CD4-positive, alpha-beta T cell treated with Interleukin-4 for 4 hours (primary cell): ENCODE measurements at regions not wholly inside any gene's neighbourhood (a gene's known extent, or its start where the extent isn't known, plus 50 kb on each side); places are given as distances from the start of the nearest gene placed in this dataset.
"Not testable (repeated sequence)": the region's sequence is repeated elsewhere in the genome, so short reads cannot be mapped to it uniquely, and the experiment has no call there.

Experiments used
- DNase-seq: peaks from one replicate; pipeline ENCODE4 v3.0.0-alpha.2; 2020

- no peak for DNase-seq
These were observed 302.2 kb downstream of the TUSC7 start for GRCh38 chr3:117011687-117012250.

DNA sequence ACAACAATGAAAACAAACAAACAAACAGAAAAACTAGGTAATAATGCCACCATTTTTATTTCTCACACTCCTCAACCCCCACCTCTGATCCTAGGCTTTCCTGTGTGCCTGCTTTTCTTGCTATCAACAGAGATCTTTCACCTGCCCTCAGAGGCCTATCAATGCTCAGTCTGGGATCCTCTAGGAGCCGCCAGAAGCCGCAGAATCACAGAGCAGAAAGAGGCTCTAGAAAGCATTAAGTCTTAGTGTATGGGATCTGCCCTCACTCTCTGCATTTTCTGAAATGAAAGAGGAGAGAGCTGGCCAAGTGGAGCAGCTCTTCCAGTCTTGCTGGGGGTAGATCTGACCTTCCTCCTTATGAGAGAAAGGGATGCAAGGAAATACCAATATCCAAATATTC is 306.8 kb downstream of the TUSC7 start:
- no peak for DNase-seq

DNA sequence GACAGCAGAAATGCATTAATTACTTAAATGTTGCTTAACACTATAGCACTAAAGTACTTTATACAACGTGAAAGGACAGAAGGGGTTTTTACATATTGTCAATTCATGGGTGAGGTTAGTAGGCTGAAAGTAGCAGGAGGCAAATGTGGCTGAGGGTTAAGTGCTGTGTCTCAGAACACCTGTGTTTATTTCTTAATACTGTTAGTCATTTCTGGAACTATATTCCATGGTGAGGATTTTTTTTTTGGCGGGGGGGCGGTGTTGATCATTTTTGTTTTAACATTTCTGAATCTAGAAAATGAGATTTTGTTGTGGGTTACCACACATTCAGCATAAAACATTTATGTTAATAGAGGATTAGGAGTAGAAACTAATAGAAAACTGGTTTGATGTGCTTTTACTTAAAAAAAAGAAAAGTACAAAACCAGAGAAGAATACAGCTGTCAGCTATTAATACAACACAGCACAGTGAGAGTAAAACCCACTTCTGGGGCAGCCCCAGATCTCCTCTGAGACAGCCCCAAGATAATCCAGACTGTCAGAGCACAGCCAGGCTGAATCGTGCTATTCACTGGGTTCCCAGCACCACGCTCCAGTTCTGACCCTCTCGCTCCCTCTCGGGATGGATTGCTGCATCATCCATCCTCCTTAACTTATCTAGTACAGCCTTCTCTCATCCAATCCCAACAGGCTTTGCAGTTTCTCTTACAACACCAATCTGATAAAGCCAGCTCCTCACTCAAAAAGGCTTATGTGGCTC is 307.7 kb downstream of the TUSC7 start:
- DNase-seq: no peak

DNA sequence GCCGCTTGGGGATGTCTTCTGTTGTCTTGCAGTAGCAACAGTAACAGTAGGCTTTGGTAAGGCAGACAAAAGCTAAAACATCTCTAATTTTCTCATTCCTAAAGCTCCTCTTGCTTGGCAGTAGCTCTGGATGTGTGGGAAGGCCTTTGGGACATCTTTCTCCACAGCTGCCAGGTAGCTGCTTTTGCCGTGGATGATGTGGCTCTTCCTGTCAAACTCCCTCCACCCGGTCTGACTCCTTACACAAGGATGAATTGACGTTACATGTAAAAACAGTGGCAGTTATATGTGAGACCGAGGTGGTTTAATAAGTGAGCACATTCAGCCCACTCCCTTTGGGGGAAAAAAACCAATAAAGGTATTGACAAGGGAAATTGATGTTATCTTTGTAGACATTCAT is 309.1 kb downstream of the TUSC7 start:
- no peak for DNase-seq

DNA sequence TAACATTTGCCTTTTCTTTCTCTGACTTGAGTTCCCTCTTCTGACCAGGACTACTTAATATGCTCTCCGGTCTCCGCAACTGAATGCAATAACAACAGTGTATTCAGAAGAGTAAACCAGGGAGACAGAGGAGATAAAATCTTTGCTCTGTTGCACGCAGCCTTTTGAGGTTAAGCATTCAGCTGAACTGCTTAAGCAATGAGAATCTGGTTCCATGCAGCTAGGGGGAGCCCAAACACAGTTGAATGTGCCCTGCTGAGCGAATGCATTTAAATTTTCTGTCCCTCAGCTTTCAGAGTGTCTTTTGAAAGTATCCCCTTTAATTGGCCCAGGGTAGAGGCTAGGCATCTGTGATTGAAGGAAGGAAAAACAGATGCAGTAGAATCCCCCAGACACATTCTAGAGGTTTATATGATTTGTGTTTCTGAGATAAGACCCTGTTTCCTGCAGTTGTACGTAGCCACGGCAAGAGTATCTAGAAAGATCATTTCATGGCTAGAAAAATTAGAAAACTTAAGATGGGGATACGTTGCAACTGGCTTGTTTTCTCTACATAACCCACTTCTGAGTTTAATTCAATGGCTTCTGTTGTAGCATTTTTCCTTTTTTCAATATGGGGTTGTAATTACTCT is 309.6 kb downstream of the TUSC7 start:
- DNase-seq: peak; percentile 5

DNA sequence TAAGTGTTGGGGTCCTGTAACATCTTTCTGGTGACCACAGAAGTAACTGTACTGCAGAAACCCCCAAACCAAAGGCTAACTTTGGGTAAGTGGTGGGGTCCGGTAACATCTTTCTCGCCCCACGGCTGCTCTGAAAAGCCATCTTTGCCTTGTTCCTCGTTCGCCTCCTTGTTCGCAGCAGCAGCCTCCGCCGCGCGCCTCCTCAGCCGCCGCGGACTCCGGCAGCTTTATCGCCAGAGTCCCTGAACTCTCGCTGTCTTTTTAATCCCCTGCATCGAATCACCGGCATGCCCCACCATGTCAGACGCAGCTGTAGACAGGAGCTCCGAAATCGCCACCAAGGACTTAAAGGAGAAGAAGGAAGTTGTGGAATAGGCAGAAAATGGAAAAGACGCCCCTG is 316.8 kb downstream of the TUSC7 start:
- DNase-seq: no peak

- DNase-seq: no peak
These were observed 326.2 kb downstream of the TUSC7 start for GRCh38 chr3:117035745-117036144.

- DNase-seq: peak; percentile 6
These were observed 326.8 kb downstream of the TUSC7 start for GRCh38 chr3:117036259-117036799.

GRCh38 chr3:117045143-117045542 is 335.6 kb downstream of the TUSC7 start:
- no peak for DNase-seq

DNA sequence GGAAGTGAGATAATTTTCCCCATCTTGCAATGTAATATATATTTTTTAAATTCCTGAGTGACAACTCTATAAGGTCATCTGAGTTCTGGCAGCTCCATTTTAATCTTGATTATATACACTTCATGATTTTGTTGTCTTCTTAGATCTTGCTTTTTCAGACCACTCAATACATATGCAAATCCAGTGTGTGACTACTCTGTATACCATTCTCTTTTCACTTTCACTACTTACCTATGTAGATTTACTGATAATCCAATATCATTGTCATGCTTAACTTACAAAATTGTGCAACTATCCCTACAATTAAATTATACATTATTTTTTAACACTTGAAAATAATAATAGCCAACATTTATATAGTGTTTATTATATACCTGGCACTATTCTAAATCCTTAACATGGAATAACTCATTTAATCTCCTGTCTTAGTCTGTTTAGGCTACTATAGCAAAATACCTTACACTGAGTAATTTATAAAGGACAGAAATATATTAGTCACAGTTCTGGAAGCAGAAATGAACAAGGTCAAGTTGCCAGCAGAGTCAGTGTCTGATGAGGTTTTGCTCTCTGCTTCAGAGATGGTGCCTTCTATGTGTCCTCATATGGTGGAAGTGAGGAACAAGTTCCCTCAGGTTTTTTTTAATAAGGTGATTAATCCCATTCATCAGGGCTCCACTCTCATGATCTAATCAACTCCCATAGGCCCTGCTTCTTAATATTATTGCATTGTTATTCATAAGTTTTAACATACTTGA is 338.5 kb downstream of the TUSC7 start:
- DNase-seq: no peak

GRCh38 chr3:117052395-117052794 is 342.8 kb downstream of the TUSC7 start:
- DNase-seq: no peak

DNA sequence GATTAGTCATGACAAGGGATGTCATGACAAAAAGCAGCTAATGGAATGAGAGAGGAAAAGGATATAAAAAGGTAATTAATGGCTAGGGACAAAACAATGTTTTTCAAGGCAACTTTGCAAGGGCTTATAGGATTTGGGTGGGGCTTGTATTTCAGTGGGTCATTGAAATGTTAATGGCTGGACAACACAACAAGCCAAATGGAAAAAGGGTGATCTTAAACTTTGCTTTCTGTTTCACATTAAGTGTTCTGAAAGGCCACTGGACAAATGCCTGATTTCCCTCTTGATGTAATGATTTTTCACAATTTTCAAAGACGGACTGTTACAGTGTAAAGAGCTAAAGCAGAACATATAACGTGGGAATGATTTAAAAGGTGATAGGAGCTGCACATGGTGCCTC is 345.0 kb downstream of the TUSC7 start:
- no peak for DNase-seq

DNA sequence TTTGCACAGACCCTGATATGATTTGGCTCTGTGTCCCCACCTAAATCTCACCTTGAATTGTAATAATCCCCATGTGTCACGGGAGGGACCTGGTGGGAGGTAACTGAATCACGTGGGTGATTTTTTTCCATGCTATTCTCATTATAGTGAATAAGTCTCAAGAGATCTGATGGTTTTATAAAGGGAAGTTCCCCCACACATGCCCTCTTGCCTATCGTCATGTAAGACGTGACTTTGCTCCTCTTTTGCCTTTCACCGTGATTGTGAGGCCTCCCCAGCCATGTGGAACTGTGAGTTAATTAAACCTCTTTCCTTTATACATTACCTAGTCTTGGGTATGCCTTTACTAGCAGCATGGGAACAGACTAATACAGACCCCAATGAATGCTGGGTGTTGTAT is 347.4 kb downstream of the TUSC7 start:
- DNase-seq: not testable (repeated sequence)

- DNase-seq: no peak
These were observed 349.7 kb downstream of the TUSC7 start for GRCh38 chr3:117059067-117059955.

- no peak for DNase-seq
These were observed 350.3 kb downstream of the TUSC7 start for GRCh38 chr3:117059956-117060270.

- DNase-seq: no peak
These were observed 354.4 kb downstream of the TUSC7 start for GRCh38 chr3:117063930-117064329.

DNA sequence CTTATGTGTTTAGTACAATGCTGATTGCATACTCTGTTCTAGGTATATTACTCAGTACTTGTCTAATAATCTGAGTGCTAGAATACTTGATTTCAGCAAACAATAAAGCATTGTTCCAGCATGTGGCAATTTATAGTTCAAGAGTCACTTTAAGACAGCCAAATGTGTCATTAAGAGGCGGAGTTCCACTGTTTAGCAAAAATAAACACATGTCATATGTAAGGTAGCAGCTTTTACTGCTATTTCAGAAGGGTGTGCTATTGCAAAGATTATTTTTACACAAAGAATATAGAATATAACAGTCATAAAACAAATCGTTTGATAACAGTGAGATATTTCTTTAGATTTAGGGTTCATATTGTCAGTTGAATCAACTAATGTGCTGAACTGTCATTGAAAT is 358.7 kb downstream of the TUSC7 start:
- no peak for DNase-seq

DNA sequence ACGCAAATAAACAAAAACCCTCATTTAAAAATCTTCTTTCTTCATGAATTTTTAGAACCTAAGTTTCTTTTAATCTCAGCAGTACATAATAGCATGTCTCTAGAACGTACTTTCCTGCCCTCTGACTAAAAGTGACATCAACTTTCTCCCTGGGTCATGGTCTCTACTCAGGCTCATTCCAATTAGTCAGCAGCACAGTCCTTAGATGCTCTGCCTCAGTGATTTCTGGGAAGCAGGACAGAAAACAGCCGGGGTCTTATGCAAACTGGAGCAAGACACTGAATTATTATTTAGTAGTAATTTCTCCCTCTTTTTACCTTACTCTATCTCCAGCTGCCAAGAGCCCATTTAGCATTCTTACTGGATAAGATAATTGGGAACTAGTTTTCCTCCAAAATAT is 365.2 kb downstream of the TUSC7 start:
- DNase-seq: no peak

GRCh38 chr3:117079997-117080396 is 370.4 kb downstream of the TUSC7 start:
- no peak for DNase-seq

DNA sequence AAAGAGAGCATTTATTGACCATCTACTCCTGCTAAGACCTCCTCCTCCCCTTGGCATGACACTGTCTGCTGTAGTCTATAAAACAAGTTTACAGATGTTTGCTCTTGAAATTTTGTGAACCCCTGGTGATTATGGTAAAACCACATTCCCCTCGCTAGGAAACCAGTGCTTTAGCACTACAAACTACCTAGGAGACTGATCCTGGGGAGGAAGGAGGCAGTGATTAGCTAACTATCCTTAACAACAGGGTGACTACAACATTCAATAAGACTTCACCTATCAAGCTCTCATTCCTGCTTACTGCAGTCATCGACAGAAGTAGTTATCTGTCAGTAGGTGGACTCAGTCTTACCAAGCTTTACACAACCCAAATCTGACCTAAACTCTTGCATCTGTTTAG is 371.3 kb downstream of the TUSC7 start:
- DNase-seq: no peak

DNA sequence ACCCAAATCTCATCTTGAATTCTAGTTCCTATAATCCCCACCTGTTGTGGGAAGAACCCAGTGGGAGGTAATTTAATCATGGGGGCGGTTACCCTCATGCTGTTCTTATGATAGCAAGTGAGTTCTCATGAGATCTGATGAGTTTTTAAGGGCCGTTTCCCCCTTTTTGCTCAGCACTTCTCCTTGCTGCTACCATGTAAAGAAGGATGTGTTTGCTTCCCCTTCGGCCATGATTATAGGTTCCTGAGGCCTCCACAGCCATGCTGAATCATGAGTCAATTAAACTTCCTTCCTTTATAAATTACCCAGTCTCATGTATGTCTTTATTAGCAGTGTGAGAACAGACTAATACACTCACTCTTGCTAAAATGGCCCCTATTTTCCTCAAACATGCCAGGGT is 374.7 kb downstream of the TUSC7 start:
- DNase-seq: no peak

DNA sequence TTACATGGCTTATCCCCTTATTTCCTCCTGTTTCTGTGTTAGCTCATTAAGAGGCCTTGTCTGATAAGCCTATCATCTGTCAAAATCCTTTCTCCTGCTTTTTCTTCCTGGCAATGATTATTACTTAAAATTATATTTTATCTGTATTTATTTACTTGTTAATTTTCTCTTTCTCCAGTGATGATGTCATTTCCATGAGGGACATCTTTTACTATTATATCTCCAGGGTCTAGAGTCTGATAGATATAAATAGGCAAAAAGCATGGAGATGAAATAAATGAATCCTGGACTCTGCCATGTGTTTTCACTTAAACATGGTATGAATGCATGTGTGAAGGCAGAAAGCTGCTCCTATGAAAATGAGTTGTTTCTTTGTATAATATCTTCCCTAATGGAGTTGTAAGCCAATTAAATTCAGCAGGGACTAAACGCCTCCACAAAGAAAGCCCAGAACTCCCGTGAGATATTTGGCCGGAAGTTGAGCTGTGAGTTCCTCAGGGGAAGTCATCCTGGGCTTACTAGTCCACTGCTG is 375.2 kb downstream of the TUSC7 start:
- no peak for DNase-seq
